CD4-positive, alpha-beta T cell (primary cell): ENCODE measurements at regions not wholly inside any gene's neighbourhood (a gene's known extent, or its start where the extent isn't known, plus 50 kb on each side); places are given as distances from the start of the nearest gene placed in this dataset.

Experiments used
- ATAC-seq: fragments of 200-7000 bp; cut with Tn5 transposase; one replicate; pipeline ENCODE4 v1.10.0; 2022; ENCODE audit warnings: mild to moderate bottlenecking; ENCODE audit not compliant: poor library complexity
- CTCF ChIA-PET: fragments of 350-600 bp; sonication (Branson Sonifier 250); formaldehyde crosslinking; loops from one replicate; lab custom pipeline; 2021; ENCODE audit warnings: antibody characterized with exemption, inconsistent platforms; lab: Charles Lee
- POLR2A ChIA-PET: fragments of 350-600 bp; sonication (Branson Sonifier 250); formaldehyde crosslinking; loops from one replicate; lab custom pipeline; 2021; ENCODE audit warnings: antibody characterized with exemption, inconsistent platforms; lab: Charles Lee
- DNase-seq, 14 experiments: peaks; one replicate each; pipeline ENCODE4 v3.0.0-alpha.2; 2013 to 2020; ENCODE audit warnings: mixed read lengths in 2 of 14
- H3K27ac ChIP-seq, 2 donors: one replicate each; pipeline versions ENCODE4 v1.5.1 to v1.7.0; 2013; ENCODE audit warnings: low read length in 2 of 2, low read depth in 1 of 2, mild to moderate bottlenecking in 1 of 2
- H3K27me3 ChIP-seq, 2 experiments: 1 replicate in 1 of 2; 2 replicates in 1 of 2; pipeline versions ENCODE4 v1.6.1 to v1.7.0; 2013; ENCODE audit warnings: low read length in 2 of 2, control low read depth in 1 of 2, mild to moderate bottlenecking in 1 of 2, moderate library complexity in 1 of 2; ENCODE audit not compliant: insufficient read depth in 2 of 2, control insufficient read depth in 1 of 2
- H3K36me3 ChIP-seq: one replicate; pipeline ENCODE4 v1.6.1; 2013; ENCODE audit warnings: low read length, control low read depth; ENCODE audit not compliant: insufficient read depth
- H3K4me1 ChIP-seq: one replicate; pipeline ENCODE4 v1.6.1; 2013; ENCODE audit warnings: low read length, control low read depth; ENCODE audit not compliant: insufficient read depth
- H3K4me3 ChIP-seq: one replicate; pipeline ENCODE4 v1.5.1; 2013; ENCODE audit warnings: mild to moderate bottlenecking, low read length, moderate library complexity
- H3K9me3 ChIP-seq, 2 experiments: 1 replicate in 1 of 2; 2 replicates in 1 of 2; pipeline versions ENCODE4 v1.6.1 to v1.7.0; 2013; ENCODE audit warnings: low read length in 2 of 2, mild to moderate bottlenecking in 2 of 2, control low read depth in 1 of 2, moderate library complexity in 1 of 2; ENCODE audit not compliant: control insufficient read depth in 1 of 2, insufficient read depth in 1 of 2
- H3K27ac Mint-ChIP-seq: one replicate; pipeline ENCODE4 v1.8.0; 2020; ENCODE audit warnings: mixed read lengths
- H3K27me3 Mint-ChIP-seq: one replicate; pipeline ENCODE4 v1.8.0; 2021; ENCODE audit warnings: mixed read lengths
- H3K36me3 Mint-ChIP-seq: one replicate; pipeline ENCODE4 v1.8.0; 2021; ENCODE audit warnings: low read depth, mixed read lengths
- H3K4me1 Mint-ChIP-seq: one replicate; pipeline ENCODE4 v1.8.0; 2021; ENCODE audit warnings: low read depth, mixed read lengths
- H3K4me3 Mint-ChIP-seq: one replicate; pipeline ENCODE4 v1.8.0; 2020; ENCODE audit warnings: mild to moderate bottlenecking, mixed read lengths
- H3K9me3 Mint-ChIP-seq: one replicate; pipeline ENCODE4 v1.8.0; 2020; ENCODE audit warnings: mixed read lengths
- CTCF ChIP-seq: fragments of 200-600 bp; IDR thresholded peaks from one replicate; pipeline ENCODE4 v1.8.0; 2022; ENCODE audit warnings: antibody characterized with exemption, mild to moderate bottlenecking
- intact Hi-C, 2 experiments: fragments of 100-400 bp; cut with DNase I in 1 of 2; cut with micrococcal nuclease in 1 of 2; formaldehyde crosslinking; loops; one replicate each; pipeline versions ENCODE4 v1.15.1 to v1.9.0; 2023 to 2025; cut with DNase I, micrococcal nuclease

- H3K9me3 Mint-ChIP-seq, result peaks cover 7% of the 10 kb centered on the region
- ATAC-seq, result no peak
- H3K4me3 Mint-ChIP-seq, result no peak overlapping the region
- Histone ChIP-seq H3K36me3 (no peaks in the 10 kb centered on the region), H3K4me3 (no peak overlapping the region), H3K27ac (no peak overlapping the region), H3K27me3 (peaks cover 0 to 5% of the 10 kb centered on the region in 2 experiments), H3K4me1 (no peaks in the 10 kb centered on the region), H3K9me3 (peaks cover 9 to 10% of the 10 kb centered on the region in 2 experiments)
- intact Hi-C loops, result no loop called here
- no peaks in the 10 kb centered on the region for H3K4me1 Mint-ChIP-seq
- no peak overlapping the region for H3K27ac Mint-ChIP-seq
- H3K36me3 Mint-ChIP-seq, result no peaks in the 10 kb centered on the region
- H3K27me3 Mint-ChIP-seq, result peaks cover 15% of the 10 kb centered on the region
- ChIA-PET CTCF (no interaction called here), POLR2A (no interaction called here)
- TF ChIP-seq CTCF, result no peak
- DNase-seq, result no peak
Measured at GRCh38 chr5:112566251-112566650, 147.2 kb upstream of the EPB41L4A start.

- no peaks in the 10 kb centered on the region for H3K4me1 Mint-ChIP-seq
- H3K27me3 ChIP-seq, result peaks cover 0 to 5% of the 10 kb centered on the region in 2 experiments
- no peak overlapping the region for H3K4me3 ChIP-seq
- H3K9me3 ChIP-seq, result no peaks in the 10 kb centered on the region
- no peaks in the 10 kb centered on the region for H3K36me3 ChIP-seq
- DNase-seq (no peak), ATAC-seq (no peak)
- POLR2A ChIA-PET, result no interaction called here
- H3K9me3 Mint-ChIP-seq, result peaks cover 3% of the 10 kb centered on the region
- H3K4me1 ChIP-seq, result no peaks in the 10 kb centered on the region
- CTCF ChIA-PET, result no interaction called here
- H3K27ac Mint-ChIP-seq, result no peak overlapping the region
- no peaks in the 10 kb centered on the region for H3K36me3 Mint-ChIP-seq
- no peak for TF ChIP-seq CTCF
- intact Hi-C loops, result no loop called here
- H3K27ac ChIP-seq, result no peak overlapping the region
- no peak overlapping the region for H3K4me3 Mint-ChIP-seq
- peaks cover 23% of the 10 kb centered on the region for H3K27me3 Mint-ChIP-seq
Measured at GRCh38 chr5:112569596-112569995, 150.5 kb upstream of the EPB41L4A start.

- Histone ChIP-seq H3K27me3 (peaks cover 0 to 5% of the 10 kb centered on the region in 2 experiments), H3K36me3 (no peaks in the 10 kb centered on the region), H3K27ac (no peak overlapping the region), H3K4me3 (no peak overlapping the region), H3K9me3 (no peaks in the 10 kb centered on the region), H3K4me1 (no peaks in the 10 kb centered on the region)
- Mint-ChIP-seq H3K27ac (no peak overlapping the region), H3K4me3 (no peak overlapping the region), H3K27me3 (peaks cover 23% of the 10 kb centered on the region), H3K9me3 (no peaks in the 10 kb centered on the region), H3K4me1 (no peaks in the 10 kb centered on the region), H3K36me3 (no peaks in the 10 kb centered on the region)
- intact Hi-C loops, result no loop called here
- no peak for ATAC-seq
- CTCF ChIA-PET, result no interaction called here
- POLR2A ChIA-PET, result no interaction called here
- DNase-seq, result no peak
- no peak for TF ChIP-seq CTCF
Measured at GRCh38 chr5:112570708-112571444, 151.8 kb upstream of the EPB41L4A start.
